ENCODE measurements at regions not wholly inside any gene's neighbourhood (a gene's known extent, or its start where the extent isn't known, plus 50 kb on each side); places are given as distances from the start of the nearest gene placed in this dataset.

- Mint-ChIP-seq H3K36me3 (no peaks in the 10 kb centered on the region), H3K4me3 (no peak overlapping the region), H3K4me1 (no peaks in the 10 kb centered on the region), H3K27ac (no peak overlapping the region), H3K27me3 (ENCODE audit: low read depth in 3 of 3) (no peaks in the 10 kb centered on the region), H3K9me3 (peaks cover 0 to 13% (median 5%) of the 10 kb centered on the region in 6 donors)
- DNase-seq = no peak
These were observed 342.6 kb downstream of the MZT1 start for GRCh38 chr13:72384879-72385278.

DNA sequence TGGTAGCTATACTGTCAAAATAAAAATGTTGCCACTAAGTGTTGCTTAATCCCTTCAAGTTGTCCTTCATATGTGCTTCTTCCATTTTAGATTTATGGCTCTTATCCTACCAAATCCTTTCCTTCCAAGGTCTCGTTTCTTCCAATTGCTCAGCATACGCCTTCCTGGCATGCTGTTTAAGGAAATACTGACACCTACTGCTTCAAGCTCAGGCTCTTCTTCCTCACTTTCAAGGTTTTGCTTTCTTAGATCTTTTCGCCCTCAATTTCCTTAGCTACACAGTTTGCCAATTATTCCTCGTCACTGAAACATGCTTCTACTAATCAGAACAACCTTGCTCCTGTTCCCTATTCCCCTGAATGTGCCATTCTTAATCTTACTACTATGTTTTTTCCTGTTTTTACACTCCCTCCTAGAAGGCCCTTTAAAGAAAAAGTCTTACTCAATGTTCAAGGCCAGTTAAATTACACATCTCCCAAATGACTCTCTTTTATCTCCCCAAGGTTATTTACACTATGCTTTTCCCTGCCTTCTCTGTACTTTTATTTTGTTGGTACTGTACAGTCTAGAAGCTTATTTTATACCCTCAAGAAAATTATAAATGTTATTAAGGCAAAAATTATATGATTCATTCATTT lies 343.1 kb downstream of the MZT1 start:
- Mint-ChIP-seq H3K4me3 (no peak overlapping the region), H3K27me3 (ENCODE audit: low read depth in 3 of 3) (no peaks in the 10 kb centered on the region), H3K4me1 (no peaks in the 10 kb centered on the region), H3K36me3 (no peaks in the 10 kb centered on the region), H3K27ac (no peak overlapping the region), H3K9me3 (peaks cover 0 to 15% (median 5%) of the 10 kb centered on the region in 6 donors)
- no peak for DNase-seq

GRCh38 chr13:72383646-72384045 lies 343.8 kb downstream of the MZT1 start:
- Mint-ChIP-seq H3K36me3 (no peaks in the 10 kb centered on the region), H3K27ac (no peak overlapping the region), H3K4me3 (no peak overlapping the region), H3K27me3 (ENCODE audit: low read depth in 3 of 3) (no peaks in the 10 kb centered on the region), H3K9me3 (peaks cover 0 to 15% (median 6%) of the 10 kb centered on the region in 6 donors), H3K4me1 (no peaks in the 10 kb centered on the region)
- DNase-seq = no peak

DNA sequence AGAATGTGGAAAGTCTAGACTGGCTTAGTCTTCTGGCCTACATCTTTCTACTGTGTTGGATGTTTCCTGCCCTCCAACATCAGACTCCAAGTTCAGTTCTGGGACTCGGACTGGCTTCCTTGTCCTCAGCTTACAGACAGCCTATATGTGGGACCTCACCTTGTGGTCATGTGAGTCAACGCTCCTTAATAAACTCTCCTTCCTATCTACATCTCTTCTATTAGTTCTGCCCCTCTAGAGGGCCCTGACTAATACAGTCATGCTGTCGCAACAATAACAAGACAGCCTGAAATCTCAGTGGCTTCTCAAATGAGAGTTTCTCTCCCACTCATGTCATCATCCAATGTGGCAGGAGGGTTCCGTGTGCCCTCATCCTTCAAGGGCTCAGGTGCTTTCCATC lies 347.8 kb downstream of the MZT1 start:
- Mint-ChIP-seq H3K9me3 (peaks cover 4 to 15% (median 8%) of the 10 kb centered on the region in 6 donors), H3K36me3 (no peaks in the 10 kb centered on the region), H3K4me1 (no peaks in the 10 kb centered on the region), H3K27ac (no peak overlapping the region), H3K27me3 (ENCODE audit: low read depth in 3 of 3) (peaks cover 0 to 2% (median 0%) of the 10 kb centered on the region in 3 donors), H3K4me3 (no peak overlapping the region)
- DNase-seq = no peak

DNA sequence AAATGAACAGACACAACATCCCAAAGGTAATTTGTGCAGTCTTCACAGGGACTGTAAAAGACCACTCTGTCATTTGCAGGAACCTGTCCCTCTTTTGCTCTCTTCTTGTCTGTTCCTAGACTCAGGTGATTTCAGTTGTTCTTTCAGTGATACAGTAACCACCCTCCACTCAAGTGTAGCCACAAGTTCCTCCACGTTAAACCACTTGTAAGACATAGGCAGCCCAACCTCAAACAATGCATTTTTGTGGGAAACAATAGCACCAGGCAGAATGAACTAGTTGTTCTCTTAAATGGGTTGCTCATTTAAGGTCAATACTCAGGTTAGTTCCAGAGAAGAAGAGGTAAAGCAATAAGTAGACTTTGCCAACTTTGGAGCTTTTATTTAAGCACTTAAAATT lies 359.4 kb downstream of the MZT1 start:
- H3K9me3 Mint-ChIP-seq = peaks cover 2 to 17% (median 4%) of the 10 kb centered on the region in 6 donors
- no peak overlapping the region for H3K4me3 Mint-ChIP-seq
- H3K36me3 Mint-ChIP-seq = no peaks in the 10 kb centered on the region
- H3K27me3 Mint-ChIP-seq (ENCODE audit: low read depth in 3 of 3) = no peaks in the 10 kb centered on the region
- no peaks in the 10 kb centered on the region for H3K4me1 Mint-ChIP-seq
- no peak overlapping the region for H3K27ac Mint-ChIP-seq
- no peak for DNase-seq

DNA sequence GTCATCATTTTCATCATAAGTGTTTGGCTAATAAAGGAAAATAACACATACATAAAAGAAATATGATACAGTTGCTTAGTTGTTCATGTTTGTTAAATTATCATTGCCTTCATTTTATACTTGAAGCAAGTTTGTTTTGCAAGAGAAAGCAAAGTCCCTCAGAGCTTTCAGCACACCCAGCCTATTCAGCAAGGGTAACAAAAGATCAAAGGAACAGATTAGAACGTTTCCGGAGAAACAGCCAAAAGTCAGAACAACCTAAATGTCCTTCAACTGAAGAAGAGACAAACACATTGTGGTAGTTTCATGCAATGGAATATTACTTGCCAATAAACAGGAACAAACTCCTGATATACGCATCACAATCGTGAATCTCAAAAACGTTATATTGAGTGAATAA lies 380.7 kb downstream of the MZT1 start:
- peaks cover 2 to 32% (median 9%) of the 10 kb centered on the region in 6 donors for H3K9me3 Mint-ChIP-seq
- H3K27me3 Mint-ChIP-seq (ENCODE audit: low read depth in 3 of 3) = peaks cover 0 to 3% (median 1%) of the 10 kb centered on the region in 3 donors
- H3K4me3 Mint-ChIP-seq = no peak overlapping the region
- no peaks in the 10 kb centered on the region for H3K36me3 Mint-ChIP-seq
- H3K4me1 Mint-ChIP-seq = no peaks in the 10 kb centered on the region
- no peak overlapping the region for H3K27ac Mint-ChIP-seq
- no peak for DNase-seq

DNA sequence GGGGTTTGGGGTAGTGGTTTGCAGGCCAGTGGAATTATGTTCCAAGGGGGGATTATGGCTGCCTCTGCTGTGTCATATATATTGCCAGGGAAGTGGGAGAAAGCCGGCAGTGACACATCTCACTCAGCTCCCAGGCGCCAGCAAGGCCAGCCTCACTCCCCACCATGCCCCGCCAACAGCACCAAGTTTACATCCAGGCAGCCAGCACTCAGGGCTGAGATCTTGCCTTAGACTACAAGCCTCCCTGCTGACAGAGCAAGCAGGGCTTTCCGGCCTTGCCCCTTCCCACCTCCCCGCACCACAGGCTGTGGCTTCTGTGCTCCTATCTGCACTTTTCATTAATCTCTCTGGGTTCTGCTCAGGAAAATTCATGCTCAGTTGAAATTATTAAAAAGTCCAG lies 385.1 kb downstream of the MZT1 start:
- H3K4me3 Mint-ChIP-seq = no peak overlapping the region
- no peaks in the 10 kb centered on the region for H3K4me1 Mint-ChIP-seq
- peaks cover 0 to 6% (median 1%) of the 10 kb centered on the region in 3 donors for H3K27me3 Mint-ChIP-seq (ENCODE audit: low read depth in 3 of 3)
- H3K9me3 Mint-ChIP-seq = peaks cover 6 to 39% (median 19%) of the 10 kb centered on the region in 6 donors
- DNase-seq = no peak
- no peaks in the 10 kb centered on the region for H3K36me3 Mint-ChIP-seq
- no peak overlapping the region for H3K27ac Mint-ChIP-seq

- peaks cover 0 to 6% (median 1%) of the 10 kb centered on the region in 3 donors for H3K27me3 Mint-ChIP-seq (ENCODE audit: low read depth in 3 of 3)
- H3K36me3 Mint-ChIP-seq = no peaks in the 10 kb centered on the region
- DNase-seq = no peak
- no peaks in the 10 kb centered on the region for H3K4me1 Mint-ChIP-seq
- no peak overlapping the region for H3K27ac Mint-ChIP-seq
- H3K9me3 Mint-ChIP-seq = peaks cover 6 to 39% (median 20%) of the 10 kb centered on the region in 6 donors
- no peak overlapping the region for H3K4me3 Mint-ChIP-seq
These were observed 385.5 kb downstream of the MZT1 start for GRCh38 chr13:72341904-72342303.

- no peak for DNase-seq
- H3K4me3 Mint-ChIP-seq = no peak overlapping the region
- H3K27ac Mint-ChIP-seq = no peak overlapping the region
- H3K36me3 Mint-ChIP-seq = no peaks in the 10 kb centered on the region
- H3K4me1 Mint-ChIP-seq = no peaks in the 10 kb centered on the region
- H3K27me3 Mint-ChIP-seq (ENCODE audit: low read depth in 3 of 3) = no peaks in the 10 kb centered on the region
- peaks cover 0 to 24% (median 11%) of the 10 kb centered on the region in 6 donors for H3K9me3 Mint-ChIP-seq
These were observed 409.9 kb downstream of the MZT1 start for GRCh38 chr13:72317346-72318109.

- Mint-ChIP-seq H3K27ac (no peak overlapping the region), H3K4me3 (no peak overlapping the region), H3K27me3 (ENCODE audit: low read depth in 3 of 3) (no peaks in the 10 kb centered on the region), H3K9me3 (peaks cover 0 to 25% (median 9%) of the 10 kb centered on the region in 6 donors), H3K36me3 (no peaks in the 10 kb centered on the region), H3K4me1 (no peaks in the 10 kb centered on the region)
- DNase-seq = no peak
These were observed 410.7 kb downstream of the MZT1 start for GRCh38 chr13:72316716-72317115.

- Mint-ChIP-seq H3K27me3 (ENCODE audit: low read depth in 3 of 3) (no peaks in the 10 kb centered on the region), H3K27ac (no peak overlapping the region), H3K9me3 (peaks cover 3 to 36% (median 11%) of the 10 kb centered on the region in 6 donors), H3K4me3 (no peak overlapping the region), H3K36me3 (no peaks in the 10 kb centered on the region), H3K4me1 (no peaks in the 10 kb centered on the region)
- no peak for DNase-seq
These were observed 412.1 kb downstream of the MZT1 start for GRCh38 chr13:72315312-72315711.

- Mint-ChIP-seq H3K4me3 (no peak overlapping the region), H3K36me3 (no peaks in the 10 kb centered on the region), H3K4me1 (no peaks in the 10 kb centered on the region), H3K27me3 (ENCODE audit: low read depth in 3 of 3) (no peaks in the 10 kb centered on the region), H3K27ac (no peak overlapping the region), H3K9me3 (peaks cover 3 to 38% (median 11%) of the 10 kb centered on the region in 6 donors)
- DNase-seq = no peak
These were observed 413.2 kb downstream of the MZT1 start for GRCh38 chr13:72314210-72314609.

- Mint-ChIP-seq H3K36me3 (no peaks in the 10 kb centered on the region), H3K27me3 (ENCODE audit: low read depth in 3 of 3) (no peaks in the 10 kb centered on the region), H3K9me3 (peaks cover 3 to 33% (median 10%) of the 10 kb centered on the region in 6 donors)
These were observed 413.9 kb downstream of the MZT1 start for GRCh38 chr13:72313546-72313945.

GRCh38 chr13:72303941-72304746 lies 423.3 kb downstream of the MZT1 start:
- no peak for DNase-seq
- H3K27ac Mint-ChIP-seq = no peak overlapping the region
- no peaks in the 10 kb centered on the region for H3K4me1 Mint-ChIP-seq
- H3K27me3 Mint-ChIP-seq (ENCODE audit: low read depth in 3 of 3) = no peaks in the 10 kb centered on the region
- H3K9me3 Mint-ChIP-seq = peaks cover 2 to 20% (median 6%) of the 10 kb centered on the region in 6 donors
- H3K36me3 Mint-ChIP-seq = no peaks in the 10 kb centered on the region
- no peak overlapping the region for H3K4me3 Mint-ChIP-seq

More at GRCh38 chr13:72313546-72313945, 413.9 kb downstream of the MZT1 start:
- Mint-ChIP-seq H3K4me3 (no peak overlapping the region), H3K27ac (no peak overlapping the region), H3K4me1 (no peaks in the 10 kb centered on the region)
- DNase-seq = no peak
